Adrenal gland (tissue), 5 donors: ENCODE measurements at regions not wholly inside any gene's neighbourhood (a gene's known extent, or its start where the extent isn't known, plus 50 kb on each side); places are given as distances from the start of the nearest gene placed in this dataset.

ENCODE experiments used
- CTCF ChIP-seq, 6 experiments: fragments of 450-650 bp in 4 of 6; fragments of 200-600 bp in 2 of 6; sonication (generic) in 1 of 6; IDR thresholded peaks; 1 replicate in 5 of 6; 2 replicates in 1 of 6; pipeline versions ENCODE4 v1.5.1 to v1.8.0; 2016 to 2021; ENCODE audit warnings: antibody characterized with exemption in 6 of 6, mild to moderate bottlenecking in 2 of 6, moderate library complexity in 1 of 6
- POLR2A ChIP-seq, 2 donors: fragments of 450-650 bp; IDR thresholded peaks; one replicate each; pipeline ENCODE4 v1.6.1; 2017; ENCODE audit warnings: antibody characterized with exemption in 2 of 2, mild to moderate bottlenecking in 2 of 2, moderate library complexity in 1 of 2
- donor health status: DM: no; HTN: no; CAD: no.

GRCh38 chr9:2479056-2479565, 142.5 kb upstream of the VLDLR start:
- TF ChIP-seq POLR2A (IDR thresholded peaks at IDR 0.05) (no peak), CTCF (IDR thresholded peaks at IDR 0.05) (no peak)
